ENCODE measurements at regions not wholly inside any gene's neighbourhood (a gene's known extent, or its start where the extent isn't known, plus 50 kb on each side); places are given as distances from the start of the nearest gene placed in this dataset.
"Not testable (repeated sequence)": the region's sequence is repeated elsewhere in the genome, so short reads cannot be mapped to it uniquely, and the experiment has no call there.

DNA sequence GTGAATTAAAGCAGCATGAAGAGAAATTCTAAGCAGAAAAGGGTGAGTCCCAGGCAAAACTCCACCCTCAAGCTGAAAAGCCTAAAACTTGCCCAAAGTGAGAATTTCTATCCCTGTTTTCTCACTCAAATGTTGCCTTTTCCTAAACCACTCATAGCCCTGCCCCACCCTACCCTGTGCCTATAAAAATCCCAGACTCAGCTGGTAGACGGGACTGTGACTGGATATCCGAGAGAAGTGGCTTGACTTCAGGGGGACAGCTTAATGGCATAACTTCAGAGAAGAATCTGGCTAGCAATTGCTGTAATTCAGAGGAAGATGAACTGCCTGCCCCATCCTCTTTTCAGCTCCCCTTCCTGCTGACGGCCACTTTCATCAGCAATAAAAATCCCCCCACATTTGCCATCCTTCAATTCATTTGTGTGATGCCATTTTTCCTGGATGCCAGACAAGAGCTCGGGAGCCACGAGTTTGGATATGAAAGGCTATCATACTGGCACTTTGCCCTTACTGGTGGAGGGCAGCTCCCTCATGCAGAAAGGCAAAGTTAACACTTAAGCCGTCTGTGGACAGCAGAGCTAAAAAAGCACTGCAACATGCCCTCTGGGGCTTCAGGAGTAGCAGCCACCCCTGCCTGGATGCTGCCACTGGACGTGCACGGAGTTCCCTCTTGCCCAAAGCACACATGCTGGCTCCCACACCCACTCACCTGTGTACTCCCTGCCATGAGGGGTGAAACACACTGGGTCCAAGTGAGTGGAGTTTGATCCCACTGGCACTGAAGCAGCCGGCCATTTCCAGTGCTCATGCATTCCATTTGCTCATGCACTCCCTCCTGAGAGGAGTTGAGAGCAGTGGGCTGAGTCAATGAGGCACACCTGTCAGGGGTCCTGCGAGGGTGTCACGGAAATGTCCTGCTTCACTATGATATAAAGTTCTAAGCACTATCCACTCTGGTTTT lies 670.6 kb downstream of the PLOD2 start:
- FAIRE-seq = no peak

DNA sequence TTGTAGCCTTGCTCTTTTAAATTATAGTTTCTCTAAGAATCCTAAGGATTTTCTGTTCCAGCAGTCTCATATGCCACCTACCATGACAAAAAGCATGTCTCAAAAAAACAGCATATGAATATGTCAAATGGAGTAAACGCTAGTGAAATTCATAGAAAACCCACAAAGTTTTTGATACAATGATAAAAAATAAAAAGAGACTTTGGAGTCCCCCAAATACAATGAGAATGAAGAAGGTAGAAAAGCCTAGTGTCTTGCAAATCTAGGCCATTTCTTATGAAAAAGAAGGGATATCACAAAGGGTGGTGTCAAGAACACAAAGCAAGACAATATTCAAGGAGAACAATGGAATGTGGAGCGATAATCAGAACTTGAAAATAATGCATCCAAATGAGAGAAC lies 668.5 kb downstream of the PLOD2 start:
- FAIRE-seq = no peak

DNA sequence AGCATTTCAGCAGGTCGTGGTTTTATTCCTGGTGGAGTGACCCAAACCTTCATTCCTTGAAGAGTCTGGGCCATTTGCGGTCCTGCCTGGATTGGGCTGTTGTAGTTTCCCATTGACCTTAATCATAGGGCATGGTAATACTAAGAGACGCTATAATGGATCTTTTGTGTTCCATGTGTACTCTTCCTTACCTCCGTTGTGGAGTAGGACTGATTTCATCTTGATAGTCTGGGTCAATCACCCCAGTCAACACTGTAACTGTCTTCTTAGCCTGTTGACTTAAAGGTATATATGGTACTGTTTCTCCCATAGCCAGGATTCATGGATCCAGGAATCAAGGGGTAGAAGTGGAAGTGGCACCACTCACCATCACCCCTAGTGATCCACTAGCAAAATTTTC lies 643.6 kb downstream of the PLOD2 start:
- not testable (repeated sequence) for FAIRE-seq

DNA sequence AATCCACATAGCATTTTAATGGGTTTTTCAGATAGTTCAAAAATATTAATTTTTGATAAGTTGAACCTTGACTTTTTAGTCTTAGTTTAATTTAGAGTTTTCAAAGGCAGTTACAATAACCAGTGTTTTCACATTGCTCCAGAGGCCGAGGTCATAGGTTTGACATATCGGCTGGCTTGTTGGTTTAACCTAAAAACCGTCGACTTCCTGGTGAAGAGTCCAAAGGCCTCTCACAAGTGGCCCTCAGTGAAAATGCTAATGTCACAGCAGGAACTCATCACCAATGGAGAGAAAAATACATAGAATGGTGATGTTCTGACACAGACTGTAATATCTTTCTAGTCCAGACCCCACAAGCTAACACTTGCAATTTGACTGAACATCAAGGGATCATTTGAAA lies 642.3 kb downstream of the PLOD2 start:
- FAIRE-seq = no peak

DNA sequence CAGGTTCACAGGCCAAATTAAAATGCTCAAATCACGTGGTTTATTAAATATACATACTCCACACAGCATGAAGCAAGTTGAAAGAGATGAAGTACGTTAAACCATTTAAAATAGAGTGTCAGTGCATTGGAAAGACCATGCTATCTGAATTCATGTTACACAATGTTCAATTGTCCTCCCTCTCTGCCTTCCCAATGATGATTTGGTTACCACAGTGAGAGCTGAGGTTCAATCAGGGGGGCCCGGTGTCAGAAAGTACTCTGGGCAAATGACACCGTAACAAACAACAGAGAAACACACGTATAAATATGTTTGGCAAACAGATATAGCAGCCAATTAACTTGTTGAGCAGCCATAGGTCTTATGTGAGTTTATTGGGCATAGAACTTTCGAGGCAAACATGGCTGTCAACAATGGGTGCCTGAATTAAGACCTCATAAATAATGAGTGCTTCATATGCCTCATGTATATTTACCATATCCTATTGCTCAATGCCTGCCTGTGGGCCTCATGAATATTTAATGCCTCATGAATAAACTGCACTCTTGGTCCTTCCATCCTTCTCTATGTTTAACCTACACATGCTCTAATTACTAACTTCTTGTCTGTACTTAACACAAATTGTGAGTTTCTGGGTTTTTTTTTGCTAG lies 641.5 kb downstream of the PLOD2 start:
- FAIRE-seq = no peak

DNA sequence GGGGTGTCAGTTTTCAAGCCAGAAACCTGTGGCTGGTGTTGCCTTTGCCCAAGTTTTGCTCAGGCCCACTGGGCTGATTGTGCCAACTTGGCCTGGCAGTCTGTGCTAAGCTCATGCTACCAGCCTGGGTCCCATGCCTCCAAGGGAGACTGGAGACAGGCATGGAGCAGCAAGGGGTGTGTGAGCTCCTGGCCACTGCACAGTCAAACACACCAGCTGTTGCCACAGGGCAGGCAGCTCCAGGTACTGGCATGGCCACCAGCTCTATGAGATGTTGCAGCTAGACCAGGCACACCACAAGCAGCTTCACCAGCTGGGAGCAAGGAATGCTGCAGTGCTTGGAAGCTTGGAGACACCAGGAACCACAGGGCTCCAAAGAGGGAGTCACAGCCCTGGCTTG lies 638.8 kb downstream of the PLOD2 start:
- no peak for FAIRE-seq

DNA sequence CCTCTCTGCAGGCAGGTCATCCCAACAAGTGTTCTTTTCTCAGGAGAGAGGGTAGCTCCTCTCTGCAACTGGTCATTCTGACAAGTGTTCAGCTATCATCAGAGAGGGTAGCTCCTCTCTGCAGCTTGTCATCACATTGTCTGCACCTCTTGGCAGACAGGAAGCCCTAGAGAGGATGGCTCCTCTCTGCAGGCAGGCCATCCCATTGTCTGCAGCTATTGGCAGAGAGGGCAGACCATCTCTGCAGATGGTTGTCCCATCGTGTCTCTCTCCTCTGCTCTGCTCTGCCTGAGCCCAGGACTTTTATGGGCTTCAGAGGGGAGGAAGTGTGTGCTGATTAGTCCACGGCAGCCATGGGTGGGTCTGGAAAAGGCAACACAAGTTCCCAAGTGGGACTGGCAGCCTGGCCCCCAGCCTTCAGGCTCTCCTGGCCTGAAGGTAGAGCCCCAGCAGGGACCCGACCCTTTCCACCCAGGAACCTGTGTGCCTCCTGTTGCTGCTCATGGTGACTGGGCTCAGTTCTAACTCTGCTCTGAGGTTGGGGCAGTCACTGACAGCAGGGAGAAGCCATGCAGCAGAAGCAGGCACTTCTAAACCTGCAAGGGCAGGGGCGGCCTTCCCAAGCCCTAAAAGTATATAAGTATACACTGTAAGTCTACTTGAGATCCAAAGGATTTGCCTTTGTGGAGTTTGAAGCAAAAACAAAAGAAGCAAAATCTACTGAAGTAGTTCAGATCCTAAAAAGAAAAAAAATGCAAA lies 637.9 kb downstream of the PLOD2 start:
- FAIRE-seq = no peak

DNA sequence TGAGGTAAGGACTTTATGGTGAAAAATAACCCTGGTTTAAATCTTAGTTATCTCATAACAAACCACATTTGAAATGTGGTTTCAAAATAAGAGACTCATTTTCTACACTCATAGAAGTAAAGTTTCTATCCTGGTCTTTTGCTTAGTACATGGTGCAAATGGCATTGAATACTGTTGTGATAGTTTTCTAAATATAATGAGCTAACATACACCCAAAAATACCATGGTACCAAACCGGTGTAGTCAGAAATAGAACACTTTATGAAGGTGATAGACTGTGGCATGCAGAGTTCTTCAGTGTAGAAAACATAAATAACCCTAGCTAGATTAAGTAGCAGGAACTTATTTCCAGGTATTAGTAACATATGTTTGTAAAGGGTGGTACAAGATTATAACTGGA lies 629.4 kb downstream of the PLOD2 start:
- no peak for FAIRE-seq

DNA sequence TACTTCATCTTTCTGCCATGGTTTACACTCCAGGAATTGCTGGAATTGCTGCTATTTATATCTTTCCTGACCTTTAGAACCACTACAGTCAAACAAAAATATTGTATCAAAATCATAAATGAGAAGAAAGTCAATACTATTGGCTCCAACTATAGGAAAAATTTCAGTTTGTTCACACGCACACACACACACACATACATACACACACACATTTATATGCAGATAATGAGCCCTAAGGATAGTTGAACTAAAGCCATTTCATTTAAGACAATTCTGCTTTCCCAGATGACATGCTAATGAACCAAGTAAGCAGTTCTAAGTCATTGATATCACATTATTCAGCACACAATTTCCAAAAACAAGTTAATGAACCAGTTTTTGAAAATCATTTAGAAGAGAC lies 627.3 kb downstream of the PLOD2 start:
- FAIRE-seq = no peak

DNA sequence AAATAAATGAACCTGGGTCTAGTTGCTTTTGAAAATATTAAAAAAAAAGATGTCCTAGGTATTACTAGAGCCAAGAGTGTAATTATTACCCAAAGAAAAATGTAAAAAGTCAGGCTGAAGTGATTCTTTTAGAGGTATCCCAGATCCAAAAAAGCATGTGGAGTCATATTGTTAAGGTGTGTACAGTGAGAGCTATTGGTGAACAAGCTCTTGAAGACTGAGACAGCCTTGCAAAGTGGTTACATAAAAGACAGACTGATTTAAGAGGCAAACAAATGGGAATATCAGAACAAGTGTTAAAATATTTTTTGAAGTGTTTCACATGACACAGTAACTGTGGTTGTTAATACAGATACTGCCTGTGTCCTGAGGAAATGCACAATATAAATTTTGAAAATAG lies 624.5 kb downstream of the PLOD2 start:
- FAIRE-seq = no peak

DNA sequence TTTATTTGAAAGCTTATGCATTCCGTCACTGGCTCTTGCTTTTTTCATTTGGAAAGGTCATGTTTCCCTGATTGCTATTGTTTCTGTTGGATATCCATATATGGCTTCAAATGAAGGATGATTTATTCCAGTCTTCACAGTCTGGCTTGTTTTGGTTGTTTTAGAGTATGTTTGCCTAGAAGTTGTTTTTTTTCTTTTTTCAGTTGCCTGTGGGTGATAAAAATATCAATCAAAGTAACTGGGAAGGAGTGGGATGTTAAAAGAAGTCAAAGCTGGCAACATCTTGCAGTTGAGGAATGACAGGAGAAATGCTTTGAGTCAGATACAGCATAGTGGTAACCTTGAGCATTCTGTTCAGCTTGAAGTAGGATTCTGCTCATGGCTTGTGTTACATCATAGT lies 610.5 kb downstream of the PLOD2 start:
- no peak for FAIRE-seq

DNA sequence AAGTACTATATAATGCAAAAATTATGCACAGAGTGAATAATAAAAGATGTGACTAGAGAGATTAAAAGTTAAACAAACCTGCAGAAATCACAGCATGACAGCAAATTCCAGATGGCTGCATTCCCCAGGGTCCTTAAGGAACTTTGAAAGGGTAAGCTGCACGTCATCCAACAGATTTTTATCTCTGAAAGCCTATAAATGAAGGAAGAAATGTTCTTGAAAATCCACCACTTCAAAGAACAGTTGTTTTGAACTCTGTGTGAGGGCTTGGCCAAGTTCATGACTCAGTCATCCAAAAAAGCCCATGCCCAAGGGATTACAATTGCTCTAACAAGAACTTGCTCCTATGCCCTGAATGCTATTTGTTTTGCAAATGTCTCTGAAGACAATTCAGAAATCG lies 603.6 kb downstream of the PLOD2 start:
- FAIRE-seq = no peak

DNA sequence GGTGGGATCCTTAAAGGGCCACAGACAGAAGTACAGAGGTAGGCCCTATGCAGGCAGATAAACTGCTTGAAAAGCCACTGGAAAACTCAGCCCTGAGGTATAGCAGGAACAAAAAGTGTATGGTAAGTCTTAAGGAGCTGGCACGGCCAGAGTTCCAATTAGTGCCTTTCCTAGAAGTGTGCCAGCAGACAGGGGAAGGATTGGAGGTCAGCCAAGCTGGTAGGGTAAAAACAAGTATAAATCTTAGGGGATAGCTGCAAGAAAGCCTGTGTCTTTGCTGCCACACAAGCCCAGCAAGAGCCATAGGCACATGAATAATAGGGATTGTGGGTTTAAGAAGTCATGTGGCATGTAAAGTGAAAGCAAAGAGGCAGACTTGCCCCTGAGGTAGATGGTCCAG lies 582.5 kb downstream of the PLOD2 start:
- no peak for FAIRE-seq

DNA sequence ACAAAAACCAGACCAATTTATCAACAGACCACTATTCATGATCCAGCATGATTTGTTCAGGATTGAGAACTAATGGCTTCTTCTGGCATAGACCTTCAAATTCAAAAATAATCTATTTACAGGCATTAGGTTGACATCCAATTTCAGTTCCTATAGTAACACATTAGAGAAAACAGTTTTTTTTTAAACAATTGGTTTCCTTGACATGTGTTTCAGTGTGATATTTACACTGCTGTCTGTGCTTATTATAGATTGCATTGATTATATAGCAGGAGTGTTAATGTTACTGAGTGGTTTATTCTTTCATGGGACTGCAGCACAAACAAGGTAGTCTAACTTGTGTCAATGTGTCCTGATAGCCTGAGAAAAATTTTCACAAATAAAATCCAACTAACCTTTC lies 579.3 kb downstream of the PLOD2 start:
- no peak for FAIRE-seq

DNA sequence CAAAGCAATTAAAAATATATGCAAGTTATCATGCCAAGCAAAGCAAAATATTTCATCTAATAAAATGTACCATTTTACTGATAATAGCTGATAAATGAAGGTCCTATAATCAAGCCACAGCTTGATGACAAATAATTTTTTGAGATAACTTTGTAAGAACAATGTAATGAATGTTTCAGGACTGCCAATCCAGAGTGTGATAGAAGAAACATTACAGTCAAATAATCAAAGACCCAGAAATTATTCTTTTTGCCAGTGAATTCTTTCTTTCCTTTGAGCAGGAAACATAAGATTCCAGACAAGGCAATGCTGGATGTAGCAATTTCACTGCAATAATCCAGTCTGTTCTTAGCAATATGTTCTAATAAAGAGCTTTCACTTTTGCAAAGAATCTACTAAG lies 556.1 kb downstream of the PLOD2 start:
- FAIRE-seq = no peak

DNA sequence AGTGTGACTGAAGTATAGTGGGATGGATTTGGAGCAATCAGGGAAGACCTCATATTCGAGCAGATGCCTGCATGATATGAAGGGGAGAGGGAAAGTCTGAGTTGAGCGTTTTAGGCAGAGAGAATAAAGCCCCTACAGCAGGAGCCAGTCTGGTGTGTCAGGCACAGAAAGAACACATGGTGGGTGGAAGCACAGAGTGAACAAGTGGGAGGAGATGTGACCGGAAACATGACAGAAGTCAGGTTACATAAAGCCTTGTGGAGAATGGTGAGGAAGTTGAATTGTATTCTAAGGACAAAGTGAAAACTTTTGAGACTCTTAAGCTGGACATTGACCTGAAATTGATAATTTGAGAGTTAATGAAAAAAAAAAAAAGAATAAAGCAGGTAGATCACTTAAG lies 541.0 kb downstream of the PLOD2 start:
- FAIRE-seq = no peak

DNA sequence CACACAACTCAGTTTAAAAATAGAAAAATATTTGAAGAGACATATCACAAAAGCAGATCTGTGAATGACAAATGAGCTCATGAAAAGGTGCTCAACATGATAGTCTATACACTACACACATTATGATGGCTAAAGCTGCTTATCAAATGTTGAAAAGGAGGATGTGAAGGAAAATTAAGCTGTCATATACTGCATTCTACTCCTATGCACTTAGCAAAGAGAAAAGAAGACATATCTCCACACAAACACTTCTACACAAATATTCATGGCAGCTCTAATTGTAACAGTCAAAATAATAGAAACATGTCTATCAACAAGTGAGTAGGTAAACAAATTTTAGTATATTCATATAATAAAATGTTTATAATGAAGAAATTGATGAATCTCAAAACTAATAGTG lies 540.5 kb downstream of the PLOD2 start:
- no peak for FAIRE-seq

DNA sequence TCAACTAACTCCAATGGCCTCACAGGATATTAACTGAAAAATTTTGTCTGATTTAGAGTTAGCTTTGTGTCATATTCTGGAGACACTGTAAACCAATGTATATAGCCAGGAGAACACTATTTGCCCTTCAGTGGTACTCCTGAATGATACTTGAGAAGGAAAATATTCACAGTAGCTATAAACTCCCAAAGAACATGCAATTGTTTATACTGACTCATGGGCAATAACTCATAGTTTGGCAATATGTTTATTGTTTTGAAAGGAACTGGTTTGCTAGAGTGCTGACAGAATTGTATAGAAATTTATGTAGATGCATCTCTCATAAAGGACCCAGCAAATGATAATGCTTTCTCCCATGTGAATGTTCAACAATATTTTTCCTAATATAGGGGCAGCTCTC lies 537.6 kb downstream of the PLOD2 start:
- no peak for FAIRE-seq

DNA sequence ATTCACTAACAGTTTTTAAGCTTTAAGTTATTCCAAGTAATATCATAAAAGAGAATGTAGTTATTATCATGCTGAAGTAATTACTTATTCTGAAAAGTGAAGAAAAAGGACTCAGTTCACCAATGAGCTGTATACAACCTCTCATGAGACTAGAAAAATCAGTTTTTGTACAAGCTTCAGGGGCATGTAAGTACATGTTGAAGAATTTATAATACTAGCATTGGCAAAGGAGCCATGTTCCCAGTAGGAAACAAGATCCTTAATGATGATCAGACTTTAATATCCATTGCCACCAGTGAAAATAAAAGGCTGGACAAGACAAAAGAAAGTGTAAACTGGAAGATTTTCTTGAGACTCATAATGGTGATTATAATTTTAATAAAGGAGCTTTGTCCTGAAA lies 532.8 kb downstream of the PLOD2 start:
- no peak for FAIRE-seq

DNA sequence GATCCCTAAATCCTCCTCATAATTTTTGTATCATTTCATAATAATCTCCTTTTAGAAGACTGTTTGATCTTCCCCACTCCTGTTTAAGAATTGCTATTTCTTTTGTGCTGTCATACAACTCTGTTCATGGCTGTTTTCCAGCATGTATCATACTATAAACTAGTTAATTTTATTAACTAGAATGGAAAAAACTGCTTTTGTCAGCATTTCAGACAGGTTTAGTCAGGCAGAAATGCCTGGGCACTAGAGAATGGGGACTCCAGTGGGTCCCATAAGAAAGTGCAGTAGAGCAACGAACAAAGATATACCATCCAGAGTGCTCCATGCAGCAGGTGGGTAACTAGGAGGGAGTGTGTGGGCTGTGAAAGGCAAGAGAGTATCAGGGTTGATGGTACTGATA lies 523.9 kb downstream of the PLOD2 start:
- FAIRE-seq = no peak

DNA sequence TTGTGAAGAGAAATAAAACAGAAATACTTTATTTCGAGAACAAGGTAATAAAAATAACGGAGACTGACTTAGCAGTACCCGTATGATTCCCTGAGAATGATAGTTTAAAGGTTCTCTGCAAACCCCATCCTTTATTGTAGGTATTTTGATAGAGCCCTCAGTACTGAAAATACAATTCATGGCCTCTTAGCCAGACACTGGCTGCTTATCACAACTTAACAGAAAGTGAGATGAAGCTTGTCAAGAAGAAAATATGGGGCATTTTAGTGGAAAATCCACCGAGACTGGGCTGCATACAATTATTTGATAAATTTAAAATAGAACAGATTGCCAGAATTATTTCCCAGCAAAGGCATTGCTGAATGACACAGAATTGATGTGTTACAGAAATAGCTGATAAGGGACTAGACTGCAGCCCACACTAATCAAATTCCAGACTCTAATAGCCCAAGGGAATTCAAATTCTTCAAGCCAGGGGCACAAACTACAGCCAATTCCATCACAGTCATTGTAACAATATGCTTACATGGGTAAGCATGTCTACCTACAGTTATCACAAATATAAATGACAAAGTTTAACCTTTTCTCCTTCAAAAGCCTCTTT lies 521.9 kb downstream of the PLOD2 start:
- no peak for FAIRE-seq

DNA sequence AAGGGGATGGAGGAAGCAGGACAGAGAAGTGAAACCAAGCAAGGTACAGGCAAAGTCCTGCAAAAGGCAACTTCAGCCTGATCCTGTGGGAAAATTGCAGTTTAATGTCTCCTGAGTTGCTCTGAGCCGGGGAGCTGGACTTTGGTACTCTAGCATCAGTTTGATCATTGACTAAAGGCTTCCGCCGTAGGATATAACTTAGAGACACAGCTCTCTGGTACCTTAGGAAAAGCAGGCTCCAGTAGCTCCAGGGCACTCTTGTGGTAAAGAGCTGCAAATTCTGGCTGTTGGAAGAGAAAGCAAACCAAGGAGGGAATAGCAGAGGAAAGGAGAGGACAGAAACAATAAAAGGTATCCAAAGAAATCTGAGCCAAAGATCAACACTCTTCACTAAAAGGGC lies 521.1 kb downstream of the PLOD2 start:
- FAIRE-seq = no peak

DNA sequence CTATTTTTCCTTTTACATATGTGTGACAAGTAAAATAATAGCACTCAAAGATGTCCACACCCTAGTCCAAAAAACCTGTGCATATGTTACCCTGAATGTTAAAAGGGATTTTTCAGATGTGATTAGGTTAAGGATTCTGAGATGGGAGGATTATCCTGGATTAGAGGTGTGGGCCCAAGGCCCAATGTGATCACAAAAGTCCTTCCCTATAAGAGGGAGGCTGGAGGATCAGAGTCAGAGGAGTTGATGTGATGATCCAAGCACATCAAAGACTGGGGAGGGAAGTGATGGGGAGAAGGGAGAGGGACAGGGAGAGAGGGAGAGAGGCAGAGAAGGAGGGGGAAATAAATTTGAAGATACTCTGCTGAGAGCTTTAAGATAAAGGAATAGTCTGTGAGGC lies 512.6 kb downstream of the PLOD2 start:
- FAIRE-seq = no peak

Data from G401.6 (cell line).